Activated CD8-positive, alpha-beta memory T cell treated with anti-CD3 and anti-CD28 coated beads for 36 hours (primary cell): ENCODE measurements at regions not wholly inside any gene's neighbourhood (a gene's known extent, or its start where the extent isn't known, plus 50 kb on each side); places are given as distances from the start of the nearest gene placed in this dataset.
"Not testable (repeated sequence)": the region's sequence is repeated elsewhere in the genome, so short reads cannot be mapped to it uniquely, and the experiment has no call there.

ENCODE experiments used
- CTCF ChIA-PET: fragments of 350-600 bp; sonication (Branson Sonifier 250); formaldehyde crosslinking; loops from one replicate; lab custom pipeline; 2021; ENCODE audit warnings: antibody characterized with exemption; lab: Charles Lee
- POLR2A ChIA-PET: fragments of 350-600 bp; sonication (Branson Sonifier 250); formaldehyde crosslinking; loops from one replicate; lab custom pipeline; 2021; ENCODE audit warnings: antibody characterized with exemption; lab: Charles Lee

DNA sequence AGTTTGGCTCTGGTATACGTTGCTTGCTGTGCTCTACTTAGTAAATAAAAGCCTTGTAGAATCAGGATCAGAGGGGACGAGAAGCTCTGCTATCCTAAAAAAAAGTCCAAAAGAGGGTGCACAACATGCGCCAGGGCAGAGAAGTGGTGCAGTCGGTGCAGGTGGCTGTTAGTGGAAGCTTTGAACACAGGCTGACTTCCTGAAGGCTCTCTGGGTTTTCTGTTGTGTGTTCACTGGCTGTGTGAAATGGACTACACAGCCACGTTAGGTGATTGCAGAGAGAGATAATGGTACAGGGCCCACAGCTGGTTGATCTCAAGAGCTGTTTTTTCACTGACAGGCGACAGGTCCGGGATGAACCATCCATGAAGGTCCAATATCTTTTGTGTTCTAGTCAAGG is 167.4 kb downstream of the TMEM167A start:
- ChIA-PET CTCF (no interaction called here), POLR2A (no interaction called here)

DNA sequence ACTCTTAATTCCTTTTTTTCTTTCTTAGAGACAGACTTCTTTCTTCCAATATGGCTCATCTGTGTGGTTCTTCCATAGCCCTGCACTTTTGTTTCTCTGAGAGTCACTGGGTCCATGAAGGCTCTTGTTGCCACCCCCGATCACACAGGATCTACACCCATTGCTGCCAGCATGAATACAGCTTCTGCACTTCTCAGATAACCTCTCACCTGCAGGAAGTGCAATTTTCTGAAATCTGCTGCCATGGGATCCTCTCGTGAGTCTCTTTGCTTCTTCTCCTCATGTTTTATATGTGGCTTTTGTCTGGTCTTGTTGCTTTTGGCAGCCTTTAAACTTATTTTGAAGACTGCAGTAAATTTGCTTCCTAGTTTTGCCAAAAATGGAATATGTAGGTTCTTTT is 171.2 kb downstream of the TMEM167A start:
- POLR2A ChIA-PET = no interaction called here
- CTCF ChIA-PET = no interaction called here

DNA sequence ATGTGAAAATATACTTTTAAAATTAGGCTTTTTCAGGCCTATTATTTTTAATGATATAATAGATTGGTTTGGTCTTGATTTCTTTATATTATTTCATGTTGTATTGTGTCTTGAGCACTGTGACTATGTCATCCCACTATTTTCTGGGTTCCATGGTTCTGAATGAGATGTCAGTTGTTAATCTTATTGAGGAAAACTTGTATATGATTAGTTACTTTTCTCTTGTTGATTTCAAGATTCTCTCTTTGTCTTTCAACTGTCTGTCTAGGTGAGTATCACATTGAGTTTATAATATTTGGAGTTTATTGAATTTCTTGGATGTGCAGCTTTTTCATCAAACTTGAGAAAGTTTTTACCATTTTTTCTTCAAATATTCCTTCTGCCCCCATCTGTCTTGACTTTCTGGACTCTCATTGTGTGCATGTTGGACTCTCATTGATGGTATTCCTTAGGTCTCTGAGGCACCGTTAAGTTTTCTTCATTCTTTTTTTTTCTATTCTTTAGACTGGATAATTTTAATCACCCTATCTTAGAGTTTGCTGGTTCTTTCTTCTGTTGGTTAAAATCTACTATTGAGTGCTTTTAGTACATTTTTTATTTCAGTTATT is 175.8 kb downstream of the TMEM167A start:
- ChIA-PET POLR2A (no interaction called here), CTCF (no interaction called here)

DNA sequence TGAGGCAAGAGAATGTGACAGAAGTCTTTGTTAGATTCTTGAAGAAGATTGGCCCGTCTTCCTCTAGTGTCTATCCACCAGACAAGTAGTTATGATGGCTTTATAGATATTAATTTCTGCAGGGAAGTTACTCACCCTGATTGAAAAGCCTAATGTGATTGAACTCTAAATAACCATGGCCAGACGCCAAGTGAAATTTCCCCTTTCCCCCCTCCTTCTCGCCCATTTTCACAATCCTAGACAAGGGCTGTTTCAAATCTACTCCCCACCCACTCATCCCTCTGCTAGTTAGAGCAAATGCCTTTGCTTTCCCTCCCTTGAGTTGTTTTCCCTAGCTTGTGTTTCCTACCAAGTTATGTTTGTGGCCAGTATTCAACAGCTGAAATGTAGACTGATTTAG is 182.5 kb downstream of the TMEM167A start:
- POLR2A ChIA-PET = no interaction called here
- CTCF ChIA-PET = no interaction called here

DNA sequence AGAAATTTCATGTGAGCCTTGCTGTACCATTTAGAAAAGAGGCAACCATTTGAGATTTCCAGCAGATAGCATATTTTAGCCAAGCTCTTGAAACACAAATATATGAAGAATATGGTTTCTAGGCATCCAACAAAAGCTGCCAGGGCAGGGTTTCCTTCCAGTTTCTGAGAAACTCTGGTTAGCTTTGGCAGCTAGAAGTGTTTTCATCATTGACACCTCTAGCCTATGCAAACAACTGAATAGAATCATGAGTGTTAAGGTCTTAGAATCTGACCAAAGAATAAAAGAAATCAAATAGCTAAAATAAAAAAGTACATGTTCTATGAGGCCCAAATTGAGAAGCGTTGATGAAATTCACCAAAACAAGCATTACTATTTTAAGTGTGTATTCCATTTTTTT is 188.1 kb downstream of the TMEM167A start:
- CTCF ChIA-PET = no interaction called here
- POLR2A ChIA-PET = no interaction called here

DNA sequence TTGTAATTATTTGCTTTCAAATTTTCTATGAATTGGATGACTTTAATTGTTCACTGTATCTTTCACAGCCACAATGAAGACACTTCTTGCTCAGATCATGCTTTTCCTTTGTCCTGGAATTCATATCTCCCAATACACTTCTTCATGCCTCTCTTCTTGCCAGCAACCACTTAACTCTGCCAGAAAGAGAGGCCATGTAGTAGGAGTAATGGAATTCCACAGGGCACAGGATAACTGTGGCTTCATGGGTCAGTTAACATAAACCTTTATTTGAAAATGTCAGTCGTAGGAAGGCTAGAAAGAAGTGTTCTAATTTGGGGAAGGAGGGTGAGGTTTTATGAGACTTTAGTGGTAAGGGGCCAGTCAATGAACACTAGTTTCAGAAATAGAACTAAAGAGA is 190.3 kb downstream of the TMEM167A start:
- ChIA-PET POLR2A (no interaction called here), CTCF (no interaction called here)

DNA sequence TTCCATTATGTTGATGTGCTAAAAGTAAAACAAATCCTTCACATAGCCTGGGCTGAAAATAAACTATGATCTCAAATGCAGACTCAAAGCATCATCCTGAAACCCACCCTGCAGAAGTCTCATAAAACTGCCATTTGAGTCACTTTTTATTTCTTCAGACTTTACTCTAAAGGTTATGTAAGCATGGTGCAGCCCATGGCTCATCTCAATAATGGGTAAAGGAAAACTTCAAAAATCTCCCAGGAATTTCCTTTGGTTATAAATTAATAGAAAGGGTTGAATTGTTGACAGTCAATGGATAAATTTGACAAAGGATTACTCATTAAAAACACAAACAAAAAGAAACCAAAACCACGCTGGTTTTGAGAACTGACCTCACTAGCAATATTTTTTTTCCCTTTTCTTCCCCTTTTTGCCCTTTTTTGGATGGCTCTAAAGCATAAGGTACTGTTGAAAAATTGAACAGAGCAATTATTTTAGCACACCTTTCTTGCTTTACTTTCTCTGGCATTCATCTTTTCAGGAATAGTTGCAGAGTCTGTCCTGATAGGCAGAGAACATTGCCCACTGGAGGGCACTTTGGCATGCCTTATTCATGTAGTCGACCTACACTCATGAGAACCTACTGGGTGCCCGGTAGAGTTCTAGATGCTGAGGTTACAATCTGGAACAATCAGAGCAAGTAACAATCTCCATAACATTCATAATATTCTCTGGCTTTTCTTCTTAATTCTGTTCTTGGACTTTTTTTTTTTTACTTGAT is 191.4 kb downstream of the TMEM167A start:
- POLR2A ChIA-PET = no interaction called here

DNA sequence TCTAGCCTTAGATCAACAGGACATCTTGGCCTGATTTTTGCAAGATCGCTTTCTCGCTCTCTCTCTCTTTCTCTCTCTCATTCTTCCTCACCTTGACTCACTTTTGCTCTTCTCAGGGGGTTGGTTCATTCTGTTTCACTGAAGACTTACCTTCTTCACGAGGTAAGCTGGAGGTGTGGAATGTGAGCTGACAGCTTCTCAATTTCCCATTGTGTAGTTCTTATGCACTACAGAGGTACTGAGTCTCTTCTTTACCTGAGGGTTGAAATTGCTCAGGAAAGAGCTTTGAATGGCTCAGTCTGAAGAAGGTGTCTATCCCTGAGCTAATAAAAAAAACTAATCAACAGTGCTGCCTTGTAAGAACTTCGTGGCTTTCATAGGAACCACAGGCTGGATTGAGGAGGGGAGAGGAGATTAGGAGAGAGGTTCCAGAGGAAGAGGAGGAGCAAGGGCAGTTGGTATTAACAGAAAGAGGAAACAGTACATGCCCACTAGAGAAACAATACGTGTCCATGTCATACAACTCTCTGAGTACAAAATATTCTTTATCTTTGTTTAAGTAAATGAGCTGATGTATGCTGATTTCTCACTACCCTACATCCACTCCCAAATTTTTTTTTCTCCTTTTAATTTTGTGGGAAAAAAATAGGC is 192.2 kb downstream of the TMEM167A start:
- ChIA-PET POLR2A (no interaction called here), CTCF (no interaction called here)

More for the DNA sequence above, 191.4 kb downstream of the TMEM167A start:
- CTCF ChIA-PET = no interaction called here

DNA sequence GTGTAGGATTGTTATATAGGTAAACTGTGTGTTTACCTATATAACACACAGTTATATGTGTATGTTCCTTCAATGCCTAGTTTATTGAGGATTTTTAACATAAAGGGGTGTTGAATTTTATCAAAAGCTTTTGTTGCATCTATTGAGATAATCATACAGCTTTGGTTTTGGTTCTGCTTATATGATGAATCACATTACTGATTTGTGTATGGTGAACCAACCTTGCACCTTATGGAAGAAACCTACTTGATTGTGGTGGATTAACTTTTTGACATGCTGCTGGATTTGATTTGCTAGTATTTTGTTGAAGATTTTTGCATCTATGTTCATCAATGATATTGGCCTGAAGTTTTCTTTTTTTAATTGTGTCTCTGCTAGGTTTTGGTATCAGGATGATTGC is 194.9 kb downstream of the TMEM167A start:
- ChIA-PET CTCF (no interaction called here), POLR2A (no interaction called here)

DNA sequence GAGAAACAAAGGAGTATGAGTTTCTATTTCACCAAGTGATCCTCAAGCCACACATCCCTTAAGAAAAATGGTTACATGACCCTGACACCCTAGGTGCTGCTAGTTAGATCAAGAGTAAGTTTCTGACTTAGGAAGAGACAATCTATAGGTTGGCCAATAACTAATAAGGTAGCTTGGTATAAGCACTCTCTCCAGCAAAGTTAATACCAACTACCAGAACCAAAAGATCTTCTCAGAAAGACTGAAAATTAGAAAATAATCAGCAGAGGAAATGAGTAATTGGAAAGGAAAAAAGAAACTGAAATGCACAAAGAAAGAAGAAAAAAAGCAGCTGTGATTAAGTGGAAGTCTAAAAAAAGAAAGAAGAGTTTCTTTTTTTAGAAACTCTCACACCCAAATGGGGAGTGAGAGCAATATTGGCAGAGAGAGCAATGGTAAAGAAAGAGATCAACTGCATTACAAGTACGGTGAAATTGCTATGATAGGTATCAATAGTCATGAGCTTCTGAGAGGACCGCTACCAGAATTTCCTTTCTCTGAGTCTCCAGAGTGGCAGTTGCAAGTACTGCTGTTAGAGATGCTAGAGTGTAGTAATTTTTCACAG is 195.5 kb downstream of the TMEM167A start:
- POLR2A ChIA-PET = no interaction called here
- CTCF ChIA-PET = no interaction called here

DNA sequence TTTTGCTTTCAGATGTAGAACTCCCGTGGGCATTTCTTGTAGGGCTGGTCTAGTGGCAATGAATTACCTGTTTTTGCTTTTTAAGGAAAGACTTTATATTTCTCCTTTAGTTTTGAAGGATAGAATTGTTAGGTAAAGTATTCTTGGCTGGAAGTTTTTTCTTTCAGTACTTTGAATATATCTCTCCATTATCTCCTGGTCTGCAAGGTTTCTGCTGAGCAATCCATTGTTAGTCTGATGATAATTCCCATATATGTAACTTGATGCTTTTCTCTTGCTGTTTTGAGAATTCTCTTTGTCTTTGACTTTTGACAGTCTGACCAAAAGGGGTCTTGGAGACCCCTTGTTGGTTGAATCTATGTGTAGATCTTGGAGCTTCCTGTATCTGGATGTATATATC is 198.1 kb downstream of the TMEM167A start:
- CTCF ChIA-PET = no interaction called here

DNA sequence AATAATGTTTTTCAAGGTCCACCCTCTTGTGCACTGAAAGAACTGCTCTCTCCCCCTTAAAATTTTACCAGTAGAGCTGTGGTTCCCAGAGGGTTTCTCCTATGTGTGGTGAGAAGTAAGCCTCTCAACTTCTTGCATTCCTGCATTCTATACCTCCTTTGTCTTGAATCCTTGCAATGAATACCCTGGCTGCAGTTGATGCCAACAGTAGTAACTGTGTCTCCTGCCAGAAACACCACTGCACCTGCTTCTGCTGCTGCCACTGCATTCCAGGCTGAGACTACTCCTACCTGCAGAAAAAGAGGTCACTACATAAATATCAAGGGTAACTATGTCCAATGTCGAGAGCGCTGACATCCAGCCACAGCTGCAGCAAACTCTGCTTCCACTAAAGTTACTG is 203.7 kb downstream of the TMEM167A start:
- POLR2A ChIA-PET = no interaction called here
- CTCF ChIA-PET = no interaction called here

More for the DNA sequence above, 198.1 kb downstream of the TMEM167A start:
- POLR2A ChIA-PET = no interaction called here

DNA sequence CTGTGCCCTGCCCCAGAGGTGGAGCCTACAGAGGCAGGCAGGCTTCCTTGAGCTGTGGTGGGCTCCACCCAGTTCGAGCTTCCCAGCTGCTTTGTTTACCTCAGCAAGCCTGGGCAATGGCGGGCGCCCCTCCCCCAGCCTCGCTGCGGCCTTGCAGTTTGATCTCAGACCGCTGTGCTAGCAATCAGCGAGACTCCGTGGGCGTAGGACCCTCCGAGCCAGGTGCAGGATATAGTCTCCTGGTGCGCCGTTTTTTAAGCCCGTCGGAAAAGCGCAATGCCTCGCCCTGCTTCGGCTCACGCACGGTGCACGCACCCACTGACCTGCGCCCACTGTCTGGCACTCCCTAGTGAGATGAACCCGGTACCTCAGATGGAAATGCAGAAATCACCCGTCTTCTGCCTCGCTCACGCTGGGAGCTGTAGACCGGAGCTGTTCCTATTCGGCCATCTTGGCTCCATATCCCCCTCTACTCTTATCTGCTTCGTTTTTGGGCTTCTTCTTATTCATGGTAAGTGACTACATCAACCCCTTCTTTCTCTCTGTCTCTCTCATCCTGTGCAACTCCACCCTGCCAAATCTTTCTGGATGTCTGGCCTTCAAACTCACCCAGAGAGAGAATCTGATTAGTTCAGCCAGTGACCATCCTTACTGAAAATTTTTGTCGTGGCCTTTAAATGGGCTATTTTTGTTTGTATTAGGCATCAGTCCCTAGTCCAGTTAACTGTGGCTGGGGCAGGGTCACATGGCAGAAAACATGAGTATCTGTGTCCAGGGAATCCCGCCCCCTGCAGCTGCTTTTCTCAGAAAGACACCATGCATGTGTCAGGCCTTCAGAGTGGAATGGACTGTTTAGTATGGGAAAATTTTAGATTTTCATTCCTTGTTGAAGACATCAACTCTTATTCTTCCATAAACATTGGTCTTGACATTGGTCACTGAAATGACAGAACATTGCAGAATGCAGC is 204.6 kb downstream of the TMEM167A start:
- POLR2A ChIA-PET, CTCF ChIA-PET: not testable (repeated sequence)

DNA sequence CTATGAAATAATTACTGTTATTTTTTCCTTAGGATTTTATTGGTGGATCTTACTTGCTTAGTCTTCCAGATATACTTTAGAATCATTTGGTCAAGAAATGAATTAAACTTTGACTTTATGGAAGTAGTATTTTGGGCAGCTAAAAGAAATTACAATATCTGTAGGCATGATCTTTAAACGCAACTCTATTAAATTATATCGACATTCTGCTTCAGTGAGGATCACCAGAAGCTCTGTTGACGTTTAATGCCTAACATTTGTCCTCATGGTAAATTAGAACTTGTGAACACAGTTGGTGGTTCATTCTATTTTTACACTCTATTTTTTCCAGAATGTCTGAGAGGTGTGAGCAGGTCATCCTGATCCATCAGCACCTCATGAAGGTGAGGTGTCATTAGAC is 211.6 kb downstream of the TMEM167A start:
- POLR2A ChIA-PET = no interaction called here

DNA sequence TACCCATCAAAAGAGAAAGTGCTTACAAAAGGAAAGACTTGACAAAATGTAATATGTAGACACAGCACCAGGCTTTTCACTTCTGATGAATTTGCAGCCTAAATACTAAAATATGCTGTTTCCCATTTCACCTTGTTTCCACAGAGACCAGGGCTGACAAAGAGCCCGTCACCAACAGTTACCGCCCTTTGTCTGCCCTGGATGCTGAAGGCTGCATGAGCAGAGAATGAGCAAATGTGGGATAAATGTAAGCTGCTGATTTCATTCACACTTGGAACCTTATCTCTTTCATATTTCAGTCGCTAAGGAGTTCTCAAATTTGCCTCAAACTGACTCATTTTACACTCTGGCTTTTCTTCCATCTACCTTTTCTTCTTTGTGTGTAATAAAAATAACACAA is 213.9 kb downstream of the TMEM167A start:
- ChIA-PET POLR2A (no interaction called here), CTCF (no interaction called here)

More for the DNA sequence above, 211.6 kb downstream of the TMEM167A start:
- CTCF ChIA-PET = no interaction called here

DNA sequence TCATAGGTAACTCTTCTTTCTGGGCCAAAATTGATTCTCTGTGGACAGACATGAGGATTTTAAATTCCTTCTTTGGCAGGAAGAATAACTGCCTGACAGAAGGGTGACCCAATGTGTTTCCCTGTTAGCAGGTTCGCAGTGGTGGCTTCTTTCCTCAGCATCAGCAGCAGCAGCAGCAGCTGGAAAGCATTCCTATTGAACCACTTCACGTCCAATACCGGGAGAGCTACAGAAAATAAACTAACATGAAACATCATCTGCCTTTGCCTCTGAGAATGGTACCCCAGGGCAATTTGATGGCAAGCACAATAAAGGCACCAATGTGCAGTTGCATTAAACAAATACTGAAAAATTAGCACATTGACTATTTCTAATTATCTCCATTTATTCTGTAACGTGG is 214.5 kb downstream of the TMEM167A start:
- CTCF ChIA-PET = no interaction called here
- POLR2A ChIA-PET = no interaction called here

DNA sequence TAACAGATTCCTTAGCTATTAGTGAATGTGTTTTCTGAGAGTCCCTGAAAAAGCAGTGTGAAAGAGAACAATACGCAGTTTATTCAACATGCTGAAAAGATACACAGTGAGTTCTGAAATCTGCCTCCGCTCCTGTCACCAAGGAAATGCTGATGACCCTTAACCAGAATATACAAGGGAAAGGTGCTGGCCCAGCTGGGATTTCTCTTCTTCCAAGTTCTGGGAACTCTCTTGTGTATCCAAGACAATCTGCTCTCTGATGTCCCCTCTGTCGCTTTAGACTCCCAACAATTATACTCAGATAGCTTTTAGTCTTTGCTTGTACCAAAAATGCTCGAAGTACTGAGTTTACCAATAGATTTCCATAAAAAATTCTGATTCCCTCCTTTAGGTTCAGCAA is 214.9 kb downstream of the TMEM167A start:
- ChIA-PET CTCF (no interaction called here), POLR2A (no interaction called here)

DNA sequence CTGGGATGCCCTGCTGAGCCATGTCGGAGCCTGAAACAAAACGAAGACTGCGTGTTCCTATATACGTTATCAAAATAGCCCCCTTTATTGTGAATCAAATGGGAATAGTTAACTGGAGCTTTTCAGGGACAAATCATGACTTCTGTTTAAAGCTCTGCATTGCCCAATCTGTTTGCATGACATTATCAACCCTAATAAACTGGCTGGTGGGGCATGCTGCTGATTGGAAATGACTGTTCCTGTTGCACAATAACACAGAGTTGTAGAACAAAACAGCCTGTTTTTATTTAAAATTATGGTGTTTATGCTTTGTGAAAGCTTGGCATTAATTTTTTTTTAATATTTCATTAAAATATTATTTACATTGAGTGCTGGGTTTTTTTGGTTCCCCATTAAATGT is 215.5 kb downstream of the TMEM167A start:
- ChIA-PET POLR2A (no interaction called here), CTCF (no interaction called here)

DNA sequence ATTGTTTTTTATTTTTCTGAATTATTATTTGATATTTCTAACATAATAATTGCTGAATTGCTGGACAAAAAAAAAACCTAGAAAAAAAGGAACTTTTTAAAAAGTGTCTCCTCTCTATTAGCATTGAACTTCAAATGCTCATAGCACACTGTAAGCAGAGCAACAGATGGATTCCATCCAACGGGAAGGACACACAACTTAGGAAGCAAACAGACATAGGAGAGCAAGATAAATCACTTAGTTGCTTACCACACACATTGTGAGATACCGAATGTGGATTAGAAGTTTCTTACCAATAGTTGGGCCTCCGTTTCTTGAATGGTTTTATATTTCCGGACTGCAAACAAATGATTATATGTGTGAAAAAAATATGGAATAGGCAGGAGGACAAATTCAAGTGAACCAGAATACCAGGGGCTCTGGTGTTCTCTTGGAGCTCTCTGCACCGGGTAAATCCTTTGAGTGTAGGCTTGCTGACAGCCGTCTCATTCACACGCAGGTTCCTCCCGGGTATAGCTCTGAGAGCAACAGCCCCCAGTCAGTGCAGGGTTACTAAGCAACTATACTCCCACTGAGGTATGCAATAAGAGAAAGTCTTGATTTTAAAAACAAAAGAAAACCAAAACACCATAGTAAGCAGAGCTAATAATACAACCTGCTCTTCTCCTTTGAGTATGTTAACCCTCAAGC is 217.6 kb downstream of the TMEM167A start:
- POLR2A ChIA-PET = no interaction called here
- CTCF ChIA-PET = no interaction called here
